ENCODE measurements at regions not wholly inside any gene's neighbourhood (a gene's known extent, or its start where the extent isn't known, plus 50 kb on each side); places are given as distances from the start of the nearest gene placed in this dataset.
"Not testable (repeated sequence)": the region's sequence is repeated elsewhere in the genome, so short reads cannot be mapped to it uniquely, and the experiment has no call there.

GRCh38 chr6:125586605-125587004, 162.8 kb upstream of the HEY2 start:
- TF ChIP-seq CTCF (conservative IDR thresholded peaks at IDR 0.05) (no peak), ZFX (IDR thresholded peaks at IDR 0.05) (no peak)
- no peak overlapping the region for H3K27ac ChIP-seq

- no peak overlapping the region for H3K27ac ChIP-seq
- TF ChIP-seq CTCF (conservative IDR thresholded peaks at IDR 0.05) (no peak), ZFX (IDR thresholded peaks at IDR 0.05) (no peak)
Measured at GRCh38 chr6:125587666-125588632, 161.5 kb upstream of the HEY2 start.

GRCh38 chr6:125591796-125592195, 157.6 kb upstream of the HEY2 start:
- H3K27ac ChIP-seq = not testable (repeated sequence)

GRCh38 chr6:125593746-125594145, 155.7 kb upstream of the HEY2 start:
- TF ChIP-seq ZFX (IDR thresholded peaks at IDR 0.05) (no peak), CTCF (conservative IDR thresholded peaks at IDR 0.05) (no peak)
- no peak overlapping the region for H3K27ac ChIP-seq

- no peak overlapping the region for H3K27ac ChIP-seq
- no peak for TF ChIP-seq CTCF (conservative IDR thresholded peaks at IDR 0.05)
- no peak for TF ChIP-seq ZFX (IDR thresholded peaks at IDR 0.05)
Measured at GRCh38 chr6:125596020-125596419, 153.4 kb upstream of the HEY2 start.

- no peak for TF ChIP-seq CTCF (conservative IDR thresholded peaks at IDR 0.05)
- TF ChIP-seq ZFX (IDR thresholded peaks at IDR 0.05) = no peak
- no peak overlapping the region for H3K27ac ChIP-seq
Measured at GRCh38 chr6:125597411-125598253, 151.8 kb upstream of the HEY2 start.

GRCh38 chr6:125598422-125598821, 151.0 kb upstream of the HEY2 start:
- no peak overlapping the region for H3K27ac ChIP-seq
- TF ChIP-seq ZFX (IDR thresholded peaks at IDR 0.05) (no peak), CTCF (conservative IDR thresholded peaks at IDR 0.05) (no peak)

Data from C4-2B (cell line).